Activated T-cell treated with anti-CD3 and anti-CD28 coated beads, Interleukin-2, amount 50 U/mL, for 4 hours (primary cell): ENCODE measurements at regions not wholly inside any gene's neighbourhood (a gene's known extent, or its start where the extent isn't known, plus 50 kb on each side); places are given as distances from the start of the nearest gene placed in this dataset.

Experiments
- ATAC-seq, 2 donors: fragments of 200-7000 bp; cut with Tn5 transposase; one replicate each; pipeline ENCODE4 v1.10.0; 2021
- DNase-seq: peaks from one replicate; pipeline ENCODE4 v3.0.0-alpha.2; 2020
- H3K27me3 Mint-ChIP-seq: one replicate; pipeline ENCODE4 v1.8.0; 2021; ENCODE audit warnings: low read depth, mixed read lengths
- H3K36me3 Mint-ChIP-seq: one replicate; pipeline ENCODE4 v1.8.0; 2022; ENCODE audit warnings: mixed read lengths; ENCODE audit not compliant: insufficient read depth
- H3K4me1 Mint-ChIP-seq: one replicate; pipeline ENCODE4 v1.8.0; 2021; ENCODE audit warnings: low read depth, mixed read lengths
- H3K4me3 Mint-ChIP-seq: one replicate; pipeline ENCODE4 v1.8.0; 2021; ENCODE audit warnings: mild to moderate bottlenecking, moderate library complexity, mixed read lengths
- H3K9me3 Mint-ChIP-seq: one replicate; pipeline ENCODE4 v1.8.0; 2021; ENCODE audit warnings: mixed read lengths

DNA sequence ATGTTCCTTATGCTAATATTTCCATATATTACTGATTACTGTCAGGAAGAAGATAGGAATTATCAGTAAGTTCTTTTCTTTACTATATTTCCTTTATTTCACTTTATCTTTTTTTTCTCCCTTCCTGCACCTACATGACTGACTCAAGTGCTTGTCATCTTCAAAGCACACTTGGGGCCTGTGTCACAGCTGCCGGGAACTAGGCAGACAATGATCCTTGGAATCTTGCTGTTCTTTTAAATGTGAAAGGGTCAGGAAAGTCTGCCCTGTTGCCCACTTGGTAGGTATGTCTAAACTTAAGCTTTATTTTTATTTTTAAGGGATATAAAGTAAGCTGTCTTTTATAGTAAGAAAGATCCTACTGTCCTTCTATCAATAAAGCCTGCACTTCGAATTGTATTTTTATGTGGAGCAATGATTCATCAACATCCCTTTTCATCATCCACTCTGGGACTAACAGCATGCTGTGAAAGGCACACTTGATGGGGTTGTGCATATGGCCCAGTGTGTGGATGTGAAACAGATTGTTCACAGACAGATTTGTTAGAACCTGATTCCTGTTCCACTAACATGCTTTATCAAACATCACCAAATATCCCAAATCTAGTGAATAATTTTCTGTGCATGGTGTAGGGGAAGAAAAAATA is 556.9 kb downstream of the DNAJB9 start:
- H3K9me3 Mint-ChIP-seq: peaks cover 17% of the 10 kb centered on the region
- H3K4me3 Mint-ChIP-seq: no peak overlapping the region
- H3K36me3 Mint-ChIP-seq: no peaks in the 10 kb centered on the region
- no peak for DNase-seq
- no peaks in the 10 kb centered on the region for H3K4me1 Mint-ChIP-seq
- no peaks in the 10 kb centered on the region for H3K27me3 Mint-ChIP-seq
- no peak for ATAC-seq

DNA sequence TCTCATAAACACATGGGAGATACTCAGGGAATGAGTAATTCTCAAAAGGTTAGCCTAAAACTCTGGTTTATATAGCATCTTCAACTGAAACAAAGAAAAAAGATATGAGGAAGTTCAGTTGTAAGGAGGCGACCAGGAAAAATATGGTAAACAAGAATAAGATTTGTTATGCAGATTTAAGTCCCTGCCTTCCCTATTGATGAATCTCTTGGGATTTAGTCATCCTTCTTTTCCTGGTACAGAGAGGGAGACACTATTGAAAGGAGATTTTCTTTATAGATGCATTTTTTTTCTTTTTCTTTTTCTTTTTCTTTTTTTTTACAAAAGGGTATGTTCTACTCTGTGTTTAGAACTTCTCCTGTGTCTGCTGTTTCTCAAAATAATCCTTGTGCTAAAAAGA is 557.5 kb downstream of the DNAJB9 start:
- Mint-ChIP-seq H3K27me3 (no peaks in the 10 kb centered on the region), H3K4me1 (no peaks in the 10 kb centered on the region), H3K4me3 (no peak overlapping the region), H3K9me3 (peaks cover 22% of the 10 kb centered on the region), H3K36me3 (no peaks in the 10 kb centered on the region)
- no peak for ATAC-seq
- no peak for DNase-seq

- H3K36me3 Mint-ChIP-seq: no peaks in the 10 kb centered on the region
- no peaks in the 10 kb centered on the region for H3K4me1 Mint-ChIP-seq
- no peak for ATAC-seq
- no peak for DNase-seq
- H3K27me3 Mint-ChIP-seq: no peaks in the 10 kb centered on the region
- H3K9me3 Mint-ChIP-seq: peaks cover 37% of the 10 kb centered on the region
- no peak overlapping the region for H3K4me3 Mint-ChIP-seq
Observed at GRCh38 chr7:109131141-109131540, 561.5 kb downstream of the DNAJB9 start.

DNA sequence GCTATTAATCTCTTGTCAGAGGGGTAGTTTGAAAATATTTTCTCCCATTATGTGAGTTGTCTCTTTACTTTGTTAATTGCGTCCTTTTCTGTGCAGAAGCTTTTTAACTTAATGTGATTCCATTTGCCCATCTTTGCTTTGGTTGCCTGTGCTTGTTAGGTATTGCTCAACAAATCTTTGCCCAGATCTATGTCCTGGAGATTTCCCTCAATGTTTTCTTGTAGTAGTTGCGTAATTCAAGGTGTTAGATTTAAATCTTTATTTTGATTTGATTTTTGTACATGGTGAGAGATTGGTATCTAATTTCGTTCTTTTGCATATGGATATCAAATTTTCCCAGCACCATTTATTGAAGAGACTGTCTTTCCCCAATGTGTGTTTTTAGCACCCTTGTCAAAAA is 567.2 kb downstream of the DNAJB9 start:
- Mint-ChIP-seq H3K36me3 (no peaks in the 10 kb centered on the region), H3K4me3 (no peak overlapping the region), H3K9me3 (peaks cover 47% of the 10 kb centered on the region), H3K27me3 (no peaks in the 10 kb centered on the region), H3K4me1 (no peaks in the 10 kb centered on the region)
- ATAC-seq (no peak), DNase-seq (no peak)

DNA sequence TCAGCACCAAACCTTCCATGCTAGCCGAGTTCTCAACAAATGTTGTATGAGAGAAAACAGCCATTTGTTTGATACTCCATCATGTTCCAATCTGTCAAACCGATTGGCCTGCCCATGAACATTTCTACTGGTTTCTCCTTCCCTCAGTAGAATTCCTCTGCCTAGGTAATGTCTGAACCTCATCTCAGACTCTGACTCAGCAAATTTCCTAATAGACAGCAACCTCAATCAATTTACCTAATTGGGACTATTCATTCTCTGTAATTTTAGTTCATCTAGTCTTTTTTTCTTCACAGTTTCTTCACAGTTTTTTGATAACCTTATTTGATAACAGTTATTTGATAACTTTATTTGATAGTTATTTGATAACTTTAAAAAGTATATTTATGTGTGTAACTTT is 585.1 kb downstream of the DNAJB9 start:
- ATAC-seq: no peak
- Mint-ChIP-seq H3K9me3 (peaks cover 8% of the 10 kb centered on the region), H3K36me3 (no peaks in the 10 kb centered on the region), H3K4me1 (no peaks in the 10 kb centered on the region), H3K4me3 (no peak overlapping the region), H3K27me3 (no peaks in the 10 kb centered on the region)
- no peak for DNase-seq

GRCh38 chr7:109158246-109158645 is 588.6 kb downstream of the DNAJB9 start:
- H3K27me3 Mint-ChIP-seq: no peaks in the 10 kb centered on the region
- no peaks in the 10 kb centered on the region for H3K36me3 Mint-ChIP-seq
- no peaks in the 10 kb centered on the region for H3K4me1 Mint-ChIP-seq
- H3K4me3 Mint-ChIP-seq: no peak overlapping the region
- ATAC-seq: no peak
- DNase-seq: no peak
- H3K9me3 Mint-ChIP-seq: peaks cover 7% of the 10 kb centered on the region

GRCh38 chr7:109176661-109177060 is 607.0 kb downstream of the DNAJB9 start:
- no peaks in the 10 kb centered on the region for H3K36me3 Mint-ChIP-seq
- no peak overlapping the region for H3K4me3 Mint-ChIP-seq
- H3K4me1 Mint-ChIP-seq: no peaks in the 10 kb centered on the region
- DNase-seq: no peak
- no peaks in the 10 kb centered on the region for H3K9me3 Mint-ChIP-seq
- no peak for ATAC-seq
- H3K27me3 Mint-ChIP-seq: no peaks in the 10 kb centered on the region

GRCh38 chr7:109178342-109178741 is 608.7 kb downstream of the DNAJB9 start:
- Mint-ChIP-seq H3K36me3 (no peaks in the 10 kb centered on the region), H3K9me3 (peaks cover 4% of the 10 kb centered on the region)

GRCh38 chr7:109179601-109180000 is 609.9 kb downstream of the DNAJB9 start:
- ATAC-seq (no peak), DNase-seq (no peak)
- no peaks in the 10 kb centered on the region for H3K36me3 Mint-ChIP-seq
- H3K4me3 Mint-ChIP-seq: no peak overlapping the region
- no peaks in the 10 kb centered on the region for H3K4me1 Mint-ChIP-seq
- H3K9me3 Mint-ChIP-seq: peaks cover 9% of the 10 kb centered on the region
- no peaks in the 10 kb centered on the region for H3K27me3 Mint-ChIP-seq

More at GRCh38 chr7:109178342-109178741, 608.7 kb downstream of the DNAJB9 start:
- Mint-ChIP-seq H3K4me1 (no peaks in the 10 kb centered on the region), H3K4me3 (no peak overlapping the region), H3K27me3 (no peaks in the 10 kb centered on the region)
- no peak for DNase-seq
- ATAC-seq: no peak

- H3K36me3 Mint-ChIP-seq: no peaks in the 10 kb centered on the region
- no peak overlapping the region for H3K4me3 Mint-ChIP-seq
- no peaks in the 10 kb centered on the region for H3K27me3 Mint-ChIP-seq
- DNase-seq: no peak
- no peaks in the 10 kb centered on the region for H3K4me1 Mint-ChIP-seq
- no peak for ATAC-seq
- H3K9me3 Mint-ChIP-seq: peaks cover 13% of the 10 kb centered on the region
Observed at GRCh38 chr7:109190766-109191398, 621.2 kb downstream of the DNAJB9 start.

GRCh38 chr7:109206196-109206595 is 636.5 kb downstream of the DNAJB9 start:
- no peaks in the 10 kb centered on the region for H3K4me1 Mint-ChIP-seq
- H3K27me3 Mint-ChIP-seq: no peaks in the 10 kb centered on the region
- H3K9me3 Mint-ChIP-seq: peaks cover 25% of the 10 kb centered on the region
- DNase-seq (no peak), ATAC-seq (no peak)
- no peaks in the 10 kb centered on the region for H3K36me3 Mint-ChIP-seq
- H3K4me3 Mint-ChIP-seq: no peak overlapping the region

DNA sequence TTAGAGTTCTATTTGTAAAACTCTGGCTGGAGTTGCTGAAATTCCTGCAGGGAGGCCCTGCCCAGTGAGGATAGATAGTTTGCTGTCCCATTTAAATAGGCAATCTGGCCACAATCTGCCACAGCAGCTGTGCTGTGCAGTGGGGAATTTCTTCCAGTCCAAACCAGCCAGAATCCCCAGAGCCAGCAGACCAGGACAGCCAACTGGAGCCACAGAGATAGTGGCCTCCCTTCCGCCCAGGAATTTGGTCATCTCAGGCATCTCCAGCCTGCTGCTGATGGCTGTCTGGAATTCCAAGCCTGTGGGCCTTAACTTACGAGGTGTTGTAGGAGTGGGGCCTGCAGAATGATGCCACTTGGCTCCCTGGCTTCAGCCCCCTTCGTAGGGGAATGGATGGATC is 643.4 kb downstream of the DNAJB9 start:
- Mint-ChIP-seq H3K9me3 (peaks cover 13% of the 10 kb centered on the region), H3K27me3 (no peaks in the 10 kb centered on the region), H3K36me3 (no peaks in the 10 kb centered on the region), H3K4me1 (no peaks in the 10 kb centered on the region), H3K4me3 (no peak overlapping the region)
- ATAC-seq (no peak), DNase-seq (no peak)

- Mint-ChIP-seq H3K27me3 (no peaks in the 10 kb centered on the region), H3K9me3 (peaks cover 5% of the 10 kb centered on the region), H3K4me3 (no peak overlapping the region), H3K4me1 (no peaks in the 10 kb centered on the region), H3K36me3 (no peaks in the 10 kb centered on the region)
- ATAC-seq: no peak
- DNase-seq: no peak
Observed at GRCh38 chr7:109215341-109215740, 645.7 kb downstream of the DNAJB9 start.

DNA sequence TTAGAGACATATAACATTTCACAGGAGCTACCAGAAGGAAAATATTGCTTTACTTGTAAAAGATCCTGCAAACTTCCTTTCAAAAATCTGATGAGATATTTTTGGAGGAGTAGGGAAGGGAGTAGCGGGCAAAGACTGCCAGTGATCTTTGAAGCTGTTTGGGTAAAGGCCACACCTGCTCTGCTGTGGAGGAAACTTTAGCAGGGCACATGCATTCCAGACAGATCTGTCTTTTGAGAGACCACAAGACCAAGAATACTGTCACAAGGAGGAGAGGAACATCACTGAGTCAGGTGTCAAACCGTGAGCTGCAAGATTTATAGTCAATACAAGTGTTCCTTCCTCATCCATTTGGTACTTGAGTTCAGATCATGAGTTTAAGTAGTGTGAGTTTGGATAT is 654.4 kb downstream of the DNAJB9 start:
- no peaks in the 10 kb centered on the region for H3K9me3 Mint-ChIP-seq
- H3K4me3 Mint-ChIP-seq: no peak overlapping the region
- no peaks in the 10 kb centered on the region for H3K27me3 Mint-ChIP-seq
- ATAC-seq (no peak), DNase-seq (no peak)
- H3K36me3 Mint-ChIP-seq: no peaks in the 10 kb centered on the region
- no peaks in the 10 kb centered on the region for H3K4me1 Mint-ChIP-seq

DNA sequence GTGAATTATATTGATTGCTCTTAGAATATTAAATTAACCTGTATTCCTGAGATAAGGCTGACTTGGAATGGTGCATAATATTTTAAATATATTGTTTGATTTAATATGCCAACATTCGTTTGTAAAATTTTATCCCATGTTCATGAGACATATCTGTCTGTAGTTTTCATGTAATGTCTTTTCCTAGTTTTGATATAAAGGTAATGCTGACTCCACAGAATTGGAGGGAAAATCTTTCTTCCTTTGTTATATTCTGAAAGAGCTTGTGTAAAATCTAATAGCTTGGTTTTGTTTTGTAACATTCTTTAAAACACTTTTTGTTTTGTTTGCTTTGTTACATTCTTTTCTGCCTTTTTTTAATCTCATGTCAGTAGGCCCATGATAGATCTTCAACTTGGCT is 657.0 kb downstream of the DNAJB9 start:
- H3K27me3 Mint-ChIP-seq: no peaks in the 10 kb centered on the region
- H3K4me3 Mint-ChIP-seq: no peak overlapping the region
- H3K36me3 Mint-ChIP-seq: no peaks in the 10 kb centered on the region
- ATAC-seq (no peak), DNase-seq (no peak)
- no peaks in the 10 kb centered on the region for H3K9me3 Mint-ChIP-seq
- no peaks in the 10 kb centered on the region for H3K4me1 Mint-ChIP-seq
